ENCODE measurements at regions not wholly inside any gene's neighbourhood (a gene's known extent, or its start where the extent isn't known, plus 50 kb on each side); places are given as distances from the start of the nearest gene placed in this dataset.

- H3K9ac ChIP-seq (ENCODE audit: low read depth, low read length), result no peak overlapping the region
These were observed 369.3 kb upstream of the LINC00305 start for GRCh38 chr18:64518191-64518590.

GRCh38 chr18:64513401-64513800 is 364.5 kb upstream of the LINC00305 start:
- Histone ChIP-seq H3K9ac (ENCODE audit: low read depth, low read length) (no peak overlapping the region), H3K4me1 (ENCODE audit: insufficient read depth, low read length) (no peaks in the 10 kb centered on the region), H3K36me3 (ENCODE audit: insufficient read depth, low read length) (no peaks in the 10 kb centered on the region), H3K9me3 (ENCODE audit: control insufficient read depth, insufficient read depth, low read length) (no peaks in the 10 kb centered on the region)

More at GRCh38 chr18:64518191-64518590, 369.3 kb upstream of the LINC00305 start:
- H3K36me3 ChIP-seq (ENCODE audit: insufficient read depth, low read length), result no peaks in the 10 kb centered on the region
- H3K4me1 ChIP-seq (ENCODE audit: insufficient read depth, low read length), result no peaks in the 10 kb centered on the region
- no peaks in the 10 kb centered on the region for H3K9me3 ChIP-seq (ENCODE audit: control insufficient read depth, insufficient read depth, low read length)

DNA sequence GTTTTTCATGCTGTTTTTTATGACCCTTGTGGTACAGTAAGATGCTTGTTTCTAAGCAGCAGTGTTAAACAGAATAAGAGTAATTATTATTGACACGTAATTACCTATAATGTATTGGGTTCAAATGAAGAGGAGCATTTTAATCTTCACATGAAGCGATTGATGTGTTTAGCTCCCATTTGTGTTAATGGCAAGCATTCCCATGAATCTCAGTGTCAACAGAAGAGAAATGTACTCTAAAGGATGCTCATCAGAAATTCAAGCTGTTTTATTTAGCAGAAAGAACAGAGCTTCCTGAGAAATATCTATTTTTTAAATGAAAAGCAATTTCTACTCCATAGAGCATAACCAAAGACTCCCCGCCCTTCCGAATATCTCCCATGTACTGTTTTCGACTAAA is 341.3 kb upstream of the LINC00305 start:
- no peaks in the 10 kb centered on the region for H3K4me1 ChIP-seq (ENCODE audit: insufficient read depth, low read length)
- no peaks in the 10 kb centered on the region for H3K36me3 ChIP-seq (ENCODE audit: insufficient read depth, low read length)
- H3K9ac ChIP-seq (ENCODE audit: low read depth, low read length), result no peak overlapping the region
- no peaks in the 10 kb centered on the region for H3K9me3 ChIP-seq (ENCODE audit: control insufficient read depth, insufficient read depth, low read length)

GRCh38 chr18:64488698-64489097 is 339.8 kb upstream of the LINC00305 start:
- Histone ChIP-seq H3K36me3 (ENCODE audit: insufficient read depth, low read length) (no peaks in the 10 kb centered on the region), H3K4me1 (ENCODE audit: insufficient read depth, low read length) (no peaks in the 10 kb centered on the region), H3K9me3 (ENCODE audit: control insufficient read depth, insufficient read depth, low read length) (no peaks in the 10 kb centered on the region), H3K9ac (ENCODE audit: low read depth, low read length) (no peak overlapping the region)

DNA sequence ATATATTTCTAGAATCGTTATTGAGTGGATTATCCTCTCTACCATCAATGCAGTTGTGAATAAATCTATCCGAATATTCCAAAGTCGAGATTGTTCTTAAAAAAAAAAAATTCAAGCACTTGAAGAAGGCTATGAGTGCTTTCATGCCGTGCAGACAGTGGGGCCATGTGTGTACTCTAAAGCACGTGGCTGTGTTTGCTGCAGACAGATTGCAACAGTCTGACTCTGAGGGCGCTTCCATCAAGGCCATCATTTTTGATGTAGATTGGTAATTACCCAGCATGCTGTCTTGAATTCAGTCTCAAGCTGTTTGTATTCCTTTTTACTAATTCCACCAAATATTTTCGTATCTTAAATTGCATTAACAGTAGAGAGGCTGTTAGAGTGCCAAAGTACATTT is 325.9 kb upstream of the LINC00305 start:
- H3K9me3 ChIP-seq (ENCODE audit: control insufficient read depth, insufficient read depth, low read length), result no peaks in the 10 kb centered on the region
- H3K4me1 ChIP-seq (ENCODE audit: insufficient read depth, low read length), result no peaks in the 10 kb centered on the region
- H3K9ac ChIP-seq (ENCODE audit: low read depth, low read length), result no peak overlapping the region
- H3K36me3 ChIP-seq (ENCODE audit: insufficient read depth, low read length), result no peaks in the 10 kb centered on the region

GRCh38 chr18:64474255-64474654 is 325.4 kb upstream of the LINC00305 start:
- no peaks in the 10 kb centered on the region for H3K9me3 ChIP-seq (ENCODE audit: control insufficient read depth, insufficient read depth, low read length)
- no peaks in the 10 kb centered on the region for H3K4me1 ChIP-seq (ENCODE audit: insufficient read depth, low read length)
- no peaks in the 10 kb centered on the region for H3K36me3 ChIP-seq (ENCODE audit: insufficient read depth, low read length)
- H3K9ac ChIP-seq (ENCODE audit: low read depth, low read length), result no peak overlapping the region

DNA sequence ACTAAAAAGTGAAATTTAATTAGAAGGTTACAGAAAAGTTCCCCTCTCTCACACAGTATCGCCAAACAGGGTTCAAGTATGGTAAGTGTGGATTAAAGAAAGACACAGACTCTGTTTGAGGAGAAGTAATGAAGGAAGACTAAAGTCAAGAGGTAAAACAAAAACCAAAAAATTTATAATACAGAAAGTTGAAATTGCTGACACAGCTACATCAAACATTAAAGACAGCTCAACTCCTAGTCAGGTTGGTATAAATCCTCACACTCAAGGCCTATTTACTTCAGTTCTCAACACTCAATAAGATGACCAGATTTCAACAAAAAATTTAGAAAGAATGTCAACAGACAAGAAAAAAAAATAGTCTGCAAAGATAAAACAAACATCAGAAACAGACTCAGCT is 300.5 kb upstream of the LINC00305 start:
- Histone ChIP-seq H3K4me1 (ENCODE audit: insufficient read depth, low read length) (peaks cover 3% of the 10 kb centered on the region; the same call in 1 of the 2 replicates), H3K9me3 (ENCODE audit: control insufficient read depth, insufficient read depth, low read length) (no peaks in the 10 kb centered on the region), H3K36me3 (ENCODE audit: insufficient read depth, low read length) (no peaks in the 10 kb centered on the region), H3K9ac (ENCODE audit: low read depth, low read length) (no peak overlapping the region)

DNA sequence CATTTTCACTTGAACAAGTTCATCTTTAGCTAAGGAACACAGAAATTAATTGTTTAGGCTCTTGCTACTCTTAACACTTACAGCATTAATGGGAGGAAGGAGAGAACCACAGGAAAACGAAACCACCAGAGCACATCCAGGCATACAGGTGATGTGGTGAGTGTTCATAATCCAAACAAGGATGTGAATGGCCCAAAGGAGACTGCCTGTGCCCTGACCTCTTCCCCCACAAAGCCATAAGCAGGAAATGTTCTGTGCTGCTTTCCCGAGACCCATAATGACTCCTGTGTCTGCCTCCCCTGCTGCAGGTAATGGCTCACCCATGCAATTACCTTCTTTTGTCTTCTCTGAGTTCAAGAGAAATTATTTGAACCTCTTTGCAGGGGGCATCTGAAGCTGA is 295.9 kb upstream of the LINC00305 start:
- Histone ChIP-seq H3K9me3 (ENCODE audit: control insufficient read depth, insufficient read depth, low read length) (no peaks in the 10 kb centered on the region), H3K36me3 (ENCODE audit: insufficient read depth, low read length) (no peaks in the 10 kb centered on the region), H3K4me1 (ENCODE audit: insufficient read depth, low read length) (peaks cover 4% of the 10 kb centered on the region; the same call in 1 of the 2 replicates), H3K9ac (ENCODE audit: low read depth, low read length) (no peak overlapping the region)

- Histone ChIP-seq H3K36me3 (ENCODE audit: insufficient read depth, low read length) (no peaks in the 10 kb centered on the region), H3K4me1 (ENCODE audit: insufficient read depth, low read length) (no peaks in the 10 kb centered on the region), H3K9me3 (ENCODE audit: control insufficient read depth, insufficient read depth, low read length) (0 out of 2 replicates have a peak, but pooled peaks cover 3% of the 10 kb centered on the region), H3K9ac (ENCODE audit: low read depth, low read length) (no peak overlapping the region)
These were observed 289.3 kb upstream of the LINC00305 start for GRCh38 chr18:64438178-64438577.

GRCh38 chr18:64436111-64436510 is 287.2 kb upstream of the LINC00305 start:
- Histone ChIP-seq H3K4me1 (ENCODE audit: insufficient read depth, low read length) (no peaks in the 10 kb centered on the region), H3K9ac (ENCODE audit: low read depth, low read length) (no peak overlapping the region), H3K36me3 (ENCODE audit: insufficient read depth, low read length) (no peaks in the 10 kb centered on the region), H3K9me3 (ENCODE audit: control insufficient read depth, insufficient read depth, low read length) (0 out of 2 replicates have a peak, but pooled peaks cover 3% of the 10 kb centered on the region)

DNA sequence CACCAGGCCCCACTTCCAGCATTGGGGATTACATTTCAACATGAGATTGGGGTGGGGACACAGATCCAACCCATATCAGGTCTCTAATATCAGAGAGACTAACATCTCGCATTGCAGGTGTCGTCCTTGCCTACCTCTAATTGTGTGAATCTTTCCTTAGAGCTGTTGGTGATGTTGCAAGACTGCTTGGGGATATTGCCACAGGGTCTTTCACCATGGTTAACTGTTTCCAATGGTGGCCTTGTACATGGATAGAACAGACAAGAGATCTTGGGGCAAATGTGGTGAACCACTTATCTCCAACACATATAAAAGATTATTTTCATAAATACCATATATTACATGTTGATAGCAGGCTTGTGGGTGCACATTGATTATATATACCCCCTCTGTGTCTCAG is 270.3 kb upstream of the LINC00305 start:
- H3K9ac ChIP-seq (ENCODE audit: low read depth, low read length), result no peak overlapping the region
- peaks cover 6% of the 10 kb centered on the region; the same call in 1 of the 2 replicates for H3K4me1 ChIP-seq (ENCODE audit: insufficient read depth, low read length)
- no peaks in the 10 kb centered on the region for H3K36me3 ChIP-seq (ENCODE audit: insufficient read depth, low read length)
- no peaks in the 10 kb centered on the region for H3K9me3 ChIP-seq (ENCODE audit: control insufficient read depth, insufficient read depth, low read length)

DNA sequence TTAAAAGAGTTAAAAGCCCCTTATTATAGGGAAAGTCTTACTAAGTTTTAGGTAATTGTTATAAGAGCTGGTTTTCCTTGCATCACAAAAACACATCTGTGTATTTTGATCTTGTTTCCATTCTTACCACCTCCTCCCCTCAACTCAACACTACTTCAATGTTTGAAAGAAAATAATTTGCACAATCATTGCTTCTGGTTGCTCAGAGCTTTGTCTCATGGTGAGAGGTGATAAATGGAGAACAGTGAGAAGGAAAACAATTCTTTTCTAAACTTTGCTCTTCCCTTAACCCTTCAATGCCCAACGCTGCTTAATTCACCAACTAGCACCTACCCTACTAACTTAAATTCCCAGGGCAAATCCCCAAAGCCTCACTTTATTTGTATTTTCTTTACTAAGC is 268.1 kb upstream of the LINC00305 start:
- H3K9ac ChIP-seq (ENCODE audit: low read depth, low read length), result no peak overlapping the region

GRCh38 chr18:64415218-64415617 is 266.3 kb upstream of the LINC00305 start:
- peaks cover 6% of the 10 kb centered on the region; the same call in 1 of the 2 replicates for H3K4me1 ChIP-seq (ENCODE audit: insufficient read depth, low read length)
- H3K36me3 ChIP-seq (ENCODE audit: insufficient read depth, low read length), result no peaks in the 10 kb centered on the region
- no peaks in the 10 kb centered on the region for H3K9me3 ChIP-seq (ENCODE audit: control insufficient read depth, insufficient read depth, low read length)
- H3K9ac ChIP-seq (ENCODE audit: low read depth, low read length), result no peak overlapping the region

More for the DNA sequence above, 268.1 kb upstream of the LINC00305 start:
- Histone ChIP-seq H3K9me3 (ENCODE audit: control insufficient read depth, insufficient read depth, low read length) (no peaks in the 10 kb centered on the region), H3K36me3 (ENCODE audit: insufficient read depth, low read length) (no peaks in the 10 kb centered on the region), H3K4me1 (ENCODE audit: insufficient read depth, low read length) (peaks cover 6% of the 10 kb centered on the region; the same call in 1 of the 2 replicates)

- H3K4me1 ChIP-seq (ENCODE audit: insufficient read depth, low read length), result no peaks in the 10 kb centered on the region
- no peaks in the 10 kb centered on the region for H3K9me3 ChIP-seq (ENCODE audit: control insufficient read depth, insufficient read depth, low read length)
- no peaks in the 10 kb centered on the region for H3K36me3 ChIP-seq (ENCODE audit: insufficient read depth, low read length)
- H3K9ac ChIP-seq (ENCODE audit: low read depth, low read length), result no peak overlapping the region
These were observed 261.8 kb upstream of the LINC00305 start for GRCh38 chr18:64410685-64411084.

GRCh38 chr18:64409511-64409910 is 260.6 kb upstream of the LINC00305 start:
- Histone ChIP-seq H3K4me1 (ENCODE audit: insufficient read depth, low read length) (no peaks in the 10 kb centered on the region), H3K9me3 (ENCODE audit: control insufficient read depth, insufficient read depth, low read length) (no peaks in the 10 kb centered on the region), H3K9ac (ENCODE audit: low read depth, low read length) (no peak overlapping the region), H3K36me3 (ENCODE audit: insufficient read depth, low read length) (no peaks in the 10 kb centered on the region)

DNA sequence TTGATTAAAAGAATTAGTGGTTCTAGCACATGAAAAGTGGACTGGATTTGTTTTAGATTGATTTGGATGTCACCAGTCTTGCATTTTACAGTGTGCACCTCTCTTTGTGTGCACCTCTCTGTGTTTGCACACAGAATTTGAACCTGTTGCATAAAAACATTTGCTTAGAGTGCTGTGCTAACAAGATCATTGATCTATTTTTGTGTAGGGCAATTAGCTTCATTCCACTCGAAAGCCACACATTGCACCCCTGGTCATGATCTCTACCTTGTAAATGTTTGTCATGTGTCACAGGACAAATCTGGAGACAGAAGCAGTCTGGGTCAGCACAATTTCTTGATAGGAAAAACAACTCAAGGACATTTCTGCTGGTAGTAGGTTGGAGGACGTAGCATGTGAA is 258.7 kb upstream of the LINC00305 start:
- no peaks in the 10 kb centered on the region for H3K9me3 ChIP-seq (ENCODE audit: control insufficient read depth, insufficient read depth, low read length)
- no peak overlapping the region for H3K9ac ChIP-seq (ENCODE audit: low read depth, low read length)
- H3K4me1 ChIP-seq (ENCODE audit: insufficient read depth, low read length), result no peaks in the 10 kb centered on the region
- H3K36me3 ChIP-seq (ENCODE audit: insufficient read depth, low read length), result no peaks in the 10 kb centered on the region
